Mammary epithelial cell (primary cell): ENCODE measurements at regions not wholly inside any gene's neighbourhood (a gene's known extent, or its start where the extent isn't known, plus 50 kb on each side); places are given as distances from the start of the nearest gene placed in this dataset.

Source experiments
- EZH2 ChIP-seq: IDR thresholded peaks from 2 replicates; pipeline ENCODE4 v1.6.1; 2012; ENCODE audit warnings: low read length, inconsistent platforms, borderline replicate concordance
- TF ChIP-seq, protein P1 (sequence below), 2 donors: IDR thresholded peaks in 1 of 2; conservative IDR thresholded peaks in 1 of 2; 2 replicates each; pipeline ENCODE4 v1.5.1; 2011 to 2012; ENCODE audit warnings: inconsistent platforms in 2 of 2, low read length in 2 of 2, mild to moderate bottlenecking in 2 of 2, control low read depth in 1 of 2, low read depth in 1 of 2; ENCODE audit not compliant: insufficient read depth in 1 of 2; ENCODE audit errors: extremely low read depth in 1 of 2

DNA sequence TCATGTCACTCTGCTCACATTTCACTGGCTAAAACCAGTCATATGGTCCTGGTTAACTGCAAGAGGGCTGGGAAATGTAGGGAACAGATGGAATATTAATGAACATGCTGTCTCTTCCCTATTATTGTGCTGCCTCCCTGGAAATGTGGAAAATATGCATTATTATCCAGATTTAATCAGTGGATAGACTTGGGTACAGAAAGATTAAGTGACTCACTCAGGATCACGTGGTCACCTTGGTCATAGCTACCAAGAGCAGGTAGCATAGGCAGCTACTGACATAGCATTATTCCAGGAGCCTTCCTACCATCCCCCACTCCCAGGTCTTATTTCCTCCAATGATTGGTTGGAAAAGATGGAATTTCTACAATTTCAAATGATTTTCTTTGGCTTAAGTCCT, 141.1 kb downstream of the HRH4 start:
- TF ChIP-seq, protein P1, sequence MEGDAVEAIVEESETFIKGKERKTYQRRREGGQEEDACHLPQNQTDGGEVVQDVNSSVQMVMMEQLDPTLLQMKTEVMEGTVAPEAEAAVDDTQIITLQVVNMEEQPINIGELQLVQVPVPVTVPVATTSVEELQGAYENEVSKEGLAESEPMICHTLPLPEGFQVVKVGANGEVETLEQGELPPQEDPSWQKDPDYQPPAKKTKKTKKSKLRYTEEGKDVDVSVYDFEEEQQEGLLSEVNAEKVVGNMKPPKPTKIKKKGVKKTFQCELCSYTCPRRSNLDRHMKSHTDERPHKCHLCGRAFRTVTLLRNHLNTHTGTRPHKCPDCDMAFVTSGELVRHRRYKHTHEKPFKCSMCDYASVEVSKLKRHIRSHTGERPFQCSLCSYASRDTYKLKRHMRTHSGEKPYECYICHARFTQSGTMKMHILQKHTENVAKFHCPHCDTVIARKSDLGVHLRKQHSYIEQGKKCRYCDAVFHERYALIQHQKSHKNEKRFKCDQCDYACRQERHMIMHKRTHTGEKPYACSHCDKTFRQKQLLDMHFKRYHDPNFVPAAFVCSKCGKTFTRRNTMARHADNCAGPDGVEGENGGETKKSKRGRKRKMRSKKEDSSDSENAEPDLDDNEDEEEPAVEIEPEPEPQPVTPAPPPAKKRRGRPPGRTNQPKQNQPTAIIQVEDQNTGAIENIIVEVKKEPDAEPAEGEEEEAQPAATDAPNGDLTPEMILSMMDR (conservative IDR thresholded peaks at IDR 0.05 in 1 of 2, IDR thresholded peaks at IDR 0.05 in 1 of 2; ENCODE audit: extremely low read depth in 1 of 2, insufficient read depth in 1 of 2, low read depth in 1 of 2, low read length in 2 of 2), result no peak
- no peak for TF ChIP-seq EZH2
